Stomach (tissue), 4 donors: ENCODE measurements at regions not wholly inside any gene's neighbourhood (a gene's known extent, or its start where the extent isn't known, plus 50 kb on each side); places are given as distances from the start of the nearest gene placed in this dataset.
A peak's percentile ranks its signal among the peaks of the same experiment; 100 is the strongest.

Experiments
- EP300 ChIP-seq: sonication (generic); formaldehyde crosslinking; IDR thresholded peaks from one replicate; pipeline ENCODE4 v1.6.1; 2017; ENCODE audit warnings: antibody characterized with exemption
- POLR2A ChIP-seq, 4 donors: fragments of 450-650 bp; IDR thresholded peaks; one replicate each; pipeline ENCODE4 v1.6.1; 2016; ENCODE audit warnings: antibody characterized with exemption in 4 of 4, control low read depth in 2 of 4, mild to moderate bottlenecking in 1 of 4, moderate library complexity in 1 of 4
- POLR2AphosphoS5 ChIP-seq, 3 donors: sonication (generic); formaldehyde crosslinking; IDR thresholded peaks; one replicate each; pipeline ENCODE4 v1.6.1; 2016; ENCODE audit warnings: antibody characterized with exemption in 3 of 3
- TF ChIP-seq, protein P1 (sequence below), 7 experiments: fragments of 450-650 bp in 4 of 7; fragments of 200-600 bp in 3 of 7; sonication (generic) in 3 of 7; IDR thresholded peaks; one replicate each; pipeline ENCODE4 v1.5.1; 2016 to 2019; ENCODE audit warnings: antibody characterized with exemption in 7 of 7, control low read depth in 2 of 7, mild to moderate bottlenecking in 1 of 7

DNA sequence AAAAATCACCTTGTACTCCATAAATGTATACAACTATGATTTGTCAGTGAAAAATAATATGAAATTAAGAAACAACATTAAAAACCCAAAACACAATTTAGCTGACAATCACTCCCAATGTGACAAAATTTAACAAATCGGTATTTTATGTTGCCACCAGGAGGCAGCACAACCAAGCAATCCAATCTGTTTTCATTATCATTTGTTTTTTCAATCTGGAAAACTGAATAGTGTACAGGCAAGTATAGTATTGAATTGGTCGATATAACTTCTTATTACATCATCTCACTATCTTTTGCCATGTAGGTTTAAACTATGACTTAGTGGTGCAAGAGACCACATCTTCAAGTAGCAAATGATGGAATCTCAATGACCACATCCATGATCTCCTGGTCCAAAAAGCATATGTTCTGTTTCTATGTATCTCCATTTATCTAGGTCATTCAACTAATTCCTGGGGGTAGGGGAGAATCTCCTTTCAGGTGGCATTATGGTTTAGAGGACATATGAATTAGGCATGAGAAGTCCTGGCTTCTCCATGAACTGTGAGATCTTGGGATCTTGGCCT is 112.9 kb upstream of the AGA start:
- TF ChIP-seq POLR2AphosphoS5 (IDR thresholded peaks at IDR 0.05) (no peak), POLR2A (IDR thresholded peaks at IDR 0.05) (no peak), EP300 (no peak)
- TF ChIP-seq, protein P1, sequence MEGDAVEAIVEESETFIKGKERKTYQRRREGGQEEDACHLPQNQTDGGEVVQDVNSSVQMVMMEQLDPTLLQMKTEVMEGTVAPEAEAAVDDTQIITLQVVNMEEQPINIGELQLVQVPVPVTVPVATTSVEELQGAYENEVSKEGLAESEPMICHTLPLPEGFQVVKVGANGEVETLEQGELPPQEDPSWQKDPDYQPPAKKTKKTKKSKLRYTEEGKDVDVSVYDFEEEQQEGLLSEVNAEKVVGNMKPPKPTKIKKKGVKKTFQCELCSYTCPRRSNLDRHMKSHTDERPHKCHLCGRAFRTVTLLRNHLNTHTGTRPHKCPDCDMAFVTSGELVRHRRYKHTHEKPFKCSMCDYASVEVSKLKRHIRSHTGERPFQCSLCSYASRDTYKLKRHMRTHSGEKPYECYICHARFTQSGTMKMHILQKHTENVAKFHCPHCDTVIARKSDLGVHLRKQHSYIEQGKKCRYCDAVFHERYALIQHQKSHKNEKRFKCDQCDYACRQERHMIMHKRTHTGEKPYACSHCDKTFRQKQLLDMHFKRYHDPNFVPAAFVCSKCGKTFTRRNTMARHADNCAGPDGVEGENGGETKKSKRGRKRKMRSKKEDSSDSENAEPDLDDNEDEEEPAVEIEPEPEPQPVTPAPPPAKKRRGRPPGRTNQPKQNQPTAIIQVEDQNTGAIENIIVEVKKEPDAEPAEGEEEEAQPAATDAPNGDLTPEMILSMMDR (IDR thresholded peaks at IDR 0.05) = peak in 4 of 7 experiments; percentile 5 to 45 (median 40)
